Activated CD4-positive, alpha-beta T cell treated with anti-CD3 and anti-CD28 coated beads, Interleukin-2, Interleukin-4, amounts not matched to agents 100 ng/mL and 50 ng/mL, durations not matched to agents 16 hours and 8 hours (primary cell): ENCODE measurements at regions not wholly inside any gene's neighbourhood (a gene's known extent, or its start where the extent isn't known, plus 50 kb on each side); places are given as distances from the start of the nearest gene placed in this dataset.

Source experiments
- DNase-seq: peaks from one replicate; pipeline ENCODE4 v3.0.0-alpha.2; 2020; ENCODE audit warnings: low spot score

DNA sequence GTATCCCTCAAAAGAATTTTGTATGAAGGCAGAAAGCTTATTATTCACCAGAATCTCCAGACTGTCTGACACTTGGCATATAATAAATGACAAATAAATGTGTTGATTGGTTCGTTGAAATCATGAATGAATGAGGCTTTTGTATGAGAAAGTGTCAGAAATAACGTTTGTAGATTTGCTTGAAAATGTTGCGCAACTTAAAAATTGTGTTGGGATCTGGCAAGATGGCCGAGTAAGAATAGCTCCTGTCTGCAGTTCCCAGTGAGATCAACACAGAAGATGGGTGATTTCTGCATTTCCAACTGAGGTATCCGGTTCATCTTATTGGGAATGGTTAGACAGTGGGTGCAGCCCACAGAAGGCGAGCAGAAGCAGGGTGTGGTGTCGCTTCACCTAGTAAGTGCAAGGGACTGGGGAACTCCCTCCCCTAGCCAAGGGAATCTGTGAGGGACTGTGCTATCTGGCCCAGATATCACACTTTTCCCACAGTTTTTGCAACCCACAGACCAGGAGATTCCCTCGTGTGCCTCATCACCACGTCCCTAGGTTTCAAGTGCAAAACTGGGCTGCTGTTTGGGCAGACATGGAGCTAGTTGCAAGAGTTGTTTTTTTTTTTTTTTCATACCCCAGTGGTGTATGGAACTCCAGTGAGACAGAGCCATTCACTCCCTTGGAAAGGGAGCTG lies 759.0 kb downstream of the LTN1 start:
- DNase-seq = no peak

DNA sequence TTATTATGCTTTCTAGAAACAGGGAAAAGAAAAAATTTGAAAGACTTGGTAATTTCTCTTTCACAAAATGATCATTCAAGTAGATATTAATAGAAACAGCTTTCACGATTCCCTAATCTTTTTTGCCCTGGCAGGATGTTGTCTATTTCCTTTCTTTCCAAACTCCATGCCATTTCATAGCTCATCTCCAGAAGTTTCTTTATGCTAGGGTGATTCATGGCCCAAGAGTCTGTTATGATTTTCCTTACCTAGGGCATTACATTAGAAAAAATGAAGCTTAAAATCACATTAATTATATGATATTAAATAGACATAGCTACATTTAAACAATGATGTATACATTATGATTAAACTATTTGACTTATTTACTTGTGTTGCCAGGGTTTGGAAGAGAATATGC lies 762.1 kb downstream of the LTN1 start:
- no peak for DNase-seq

DNA sequence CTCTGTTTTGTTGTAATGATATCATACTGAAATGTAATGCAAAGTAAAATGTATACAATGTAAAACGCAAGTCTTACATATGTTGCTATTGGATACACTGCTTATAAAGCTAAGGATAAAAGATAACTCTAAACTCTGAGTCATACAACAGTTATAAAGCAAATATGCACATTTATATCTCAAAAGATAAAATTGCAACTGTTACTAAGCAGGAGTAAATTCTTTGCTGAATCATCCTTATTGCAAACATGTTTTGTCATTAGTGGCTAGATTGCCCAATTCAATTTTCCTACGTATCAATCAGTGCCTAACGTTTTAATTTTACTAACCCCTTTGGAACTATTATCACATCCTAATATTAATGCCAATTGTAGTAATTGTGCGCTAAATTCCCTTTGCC lies 762.9 kb downstream of the LTN1 start:
- no peak for DNase-seq

DNA sequence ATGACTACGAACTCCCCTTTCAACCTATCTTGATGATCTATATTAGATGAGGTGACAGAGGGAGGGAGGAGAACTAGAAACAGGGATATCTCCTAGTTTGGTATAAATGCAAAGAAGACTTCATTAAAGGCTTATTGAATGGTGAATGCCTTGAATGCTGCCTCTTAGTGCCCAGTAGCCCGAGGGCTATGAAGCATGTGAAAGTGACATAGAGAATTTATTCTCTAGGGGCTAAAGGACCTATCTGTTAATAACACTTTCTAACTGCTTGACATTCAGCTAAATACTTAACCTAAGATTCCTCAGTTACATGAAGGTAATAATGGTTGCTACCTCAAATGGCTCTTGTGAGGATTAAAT lies 764.1 kb downstream of the LTN1 start:
- DNase-seq = no peak

DNA sequence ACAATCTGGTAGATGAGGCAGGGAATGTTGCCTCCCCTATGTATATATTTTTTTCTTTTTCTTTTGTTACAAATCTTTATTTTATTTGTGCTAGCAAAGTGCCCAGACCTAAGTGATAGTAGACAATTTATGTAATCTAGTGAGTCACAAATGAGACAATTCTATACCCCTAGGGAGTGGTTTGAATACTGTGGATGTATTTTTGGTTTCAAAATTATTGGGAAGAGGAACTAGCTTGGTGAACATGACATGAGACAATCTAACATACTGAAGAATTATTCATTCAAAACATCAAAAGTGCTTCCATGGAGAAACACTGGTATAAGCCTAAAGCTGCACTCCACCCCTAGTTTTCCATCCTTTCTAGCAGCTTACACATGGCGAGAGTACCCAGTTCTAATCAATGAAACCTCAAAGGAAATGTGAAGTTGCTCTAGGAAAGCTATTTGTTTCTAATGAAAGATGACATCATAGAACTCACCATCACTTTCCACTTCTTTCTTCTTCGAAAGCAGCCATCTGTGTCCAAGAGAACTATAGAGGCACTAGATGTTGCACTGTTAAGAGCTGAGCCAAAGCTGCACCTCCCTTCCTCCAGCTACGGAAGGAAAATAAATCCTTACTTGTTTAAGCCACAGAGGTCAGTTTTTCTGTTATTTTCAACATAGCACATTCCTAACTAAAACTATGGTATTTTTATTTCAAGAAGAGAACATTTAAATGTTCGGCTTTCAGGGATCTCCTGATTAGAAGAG lies 764.6 kb downstream of the LTN1 start:
- no peak for DNase-seq

DNA sequence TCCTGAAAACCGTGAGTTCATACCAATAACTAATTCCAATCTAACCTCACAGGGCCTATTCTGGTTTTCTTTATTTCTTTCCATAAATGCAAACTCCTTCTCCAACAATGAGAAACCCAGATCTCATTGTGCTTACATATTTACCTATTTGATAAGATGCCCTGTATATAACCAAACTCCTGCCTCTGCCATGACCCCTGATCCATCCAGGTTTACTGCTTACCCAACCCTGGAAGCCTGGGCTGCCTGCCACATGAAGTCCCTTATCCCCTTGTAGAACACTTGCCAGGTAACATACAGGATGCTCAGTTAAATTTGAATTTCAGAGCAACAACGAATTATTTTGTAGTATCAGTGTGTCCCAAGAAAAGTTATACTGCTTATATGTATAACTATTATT lies 766.1 kb downstream of the LTN1 start:
- no peak for DNase-seq

DNA sequence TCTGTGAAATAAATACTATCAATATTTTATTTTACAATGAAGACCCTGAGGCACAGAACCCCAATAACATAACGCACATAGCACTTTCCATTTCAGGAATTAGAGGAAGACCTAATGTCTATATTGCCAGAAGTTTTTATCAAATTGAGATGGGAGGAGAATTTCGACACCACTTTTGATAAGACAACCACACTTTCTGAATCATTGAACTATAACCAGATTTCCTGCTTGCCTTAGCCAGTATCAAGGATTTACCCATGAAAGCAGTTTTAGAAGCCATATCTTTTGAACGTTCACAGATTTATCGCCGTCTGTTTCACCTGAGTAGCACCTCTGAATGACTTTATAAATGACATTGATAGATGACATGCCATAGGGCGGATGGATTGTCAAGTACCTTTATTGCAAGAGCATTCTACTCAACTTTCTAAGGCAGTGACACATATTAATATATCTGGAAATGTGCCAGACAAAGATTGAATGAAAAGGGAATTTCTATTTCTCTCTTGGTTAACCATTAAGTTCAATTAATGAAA lies 768.4 kb downstream of the LTN1 start:
- no peak for DNase-seq

DNA sequence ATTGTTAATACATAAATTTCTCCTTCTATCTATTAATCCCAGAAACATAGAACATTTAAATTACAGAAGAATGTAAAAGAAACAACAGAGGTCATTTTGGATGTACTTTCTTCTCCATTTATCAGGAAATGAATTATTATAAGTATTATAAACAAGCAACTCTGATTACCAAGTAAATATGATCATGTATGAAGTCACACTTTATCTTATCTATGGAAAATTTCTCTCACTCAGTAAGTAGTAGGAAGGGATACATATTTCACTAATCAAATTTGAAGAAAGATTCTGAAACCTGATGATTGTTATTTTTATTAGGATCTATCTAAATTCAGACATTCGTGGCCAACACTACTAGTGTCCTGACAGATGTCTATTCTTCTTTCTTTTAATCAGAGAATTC lies 770.7 kb downstream of the LTN1 start:
- DNase-seq = no peak

DNA sequence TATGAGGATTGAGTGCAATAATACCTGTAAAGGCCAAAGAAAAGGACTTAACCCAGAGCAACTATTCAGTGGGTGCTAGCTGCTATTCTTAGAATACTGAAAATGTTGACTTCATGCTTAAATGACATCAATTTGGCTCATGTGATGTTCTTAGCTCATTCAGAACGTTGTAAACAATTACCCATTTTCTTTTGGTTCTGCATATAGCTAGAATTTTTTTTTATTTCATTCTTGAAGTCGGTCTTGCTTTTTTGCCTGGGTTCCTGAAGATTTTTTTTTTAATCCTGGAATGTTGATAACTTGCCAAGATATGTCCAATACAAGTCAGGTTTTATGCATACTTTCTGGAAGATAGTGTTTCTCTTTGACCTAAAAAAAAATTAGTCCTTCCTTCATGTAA lies 772.0 kb downstream of the LTN1 start:
- DNase-seq = no peak

DNA sequence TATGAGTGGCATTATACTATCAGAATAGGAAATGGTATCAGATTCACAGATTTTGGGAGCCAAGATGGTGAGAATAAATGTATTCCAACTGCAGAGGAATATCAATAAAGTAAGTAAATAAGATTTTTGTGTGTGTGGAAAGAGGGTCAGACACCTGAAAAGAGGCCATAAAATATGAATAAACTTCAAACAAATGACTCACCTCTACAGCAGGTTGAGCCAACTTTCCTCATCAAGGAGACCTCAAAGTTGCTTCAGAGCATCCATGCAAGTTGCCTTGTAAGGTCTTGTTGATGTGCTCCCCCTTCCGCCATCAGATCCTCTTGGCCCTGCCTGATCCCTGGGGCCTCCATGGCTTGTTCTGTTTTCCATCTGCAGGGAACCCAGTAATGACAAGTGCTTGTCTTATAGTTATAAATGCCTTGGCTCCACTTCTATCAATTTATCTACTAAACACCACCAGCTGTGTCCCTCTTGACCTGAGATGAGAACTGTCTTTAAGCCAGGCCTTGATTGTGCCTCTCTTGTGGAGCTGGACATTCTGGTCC lies 775.6 kb downstream of the LTN1 start:
- no peak for DNase-seq

DNA sequence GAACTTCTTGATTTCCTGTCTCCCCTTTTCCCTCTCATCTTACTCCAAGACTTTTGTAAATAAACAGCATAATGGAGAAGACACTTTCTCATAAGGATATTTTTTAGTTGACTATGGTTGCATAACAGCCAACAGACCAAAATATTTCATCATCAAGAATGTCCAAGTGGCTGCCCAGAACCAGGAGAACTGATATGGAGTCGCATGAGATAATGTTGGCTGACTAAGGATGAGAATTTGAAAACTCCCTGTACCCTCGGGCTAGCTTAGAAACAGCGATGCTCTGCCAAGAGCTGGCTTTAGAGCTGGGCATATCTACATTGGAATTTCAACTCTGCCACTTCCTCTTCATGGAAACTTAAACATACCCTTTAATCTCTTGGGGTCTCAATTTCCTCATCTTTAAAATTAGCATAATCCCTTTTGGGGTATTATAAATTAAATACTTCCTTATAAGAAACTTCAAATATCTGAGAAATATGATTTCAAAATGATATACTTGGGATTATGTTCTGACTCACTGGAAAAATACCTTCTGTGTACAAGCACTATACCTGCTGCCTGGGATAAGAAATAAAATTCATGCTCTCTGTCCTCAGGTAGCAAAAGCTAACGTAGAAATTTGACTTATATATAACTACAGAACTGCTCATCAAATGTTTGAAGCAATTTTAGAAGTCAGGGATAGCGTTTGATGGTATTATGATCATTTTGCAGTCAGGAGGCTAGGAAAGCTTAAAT lies 777.3 kb downstream of the LTN1 start:
- no peak for DNase-seq

DNA sequence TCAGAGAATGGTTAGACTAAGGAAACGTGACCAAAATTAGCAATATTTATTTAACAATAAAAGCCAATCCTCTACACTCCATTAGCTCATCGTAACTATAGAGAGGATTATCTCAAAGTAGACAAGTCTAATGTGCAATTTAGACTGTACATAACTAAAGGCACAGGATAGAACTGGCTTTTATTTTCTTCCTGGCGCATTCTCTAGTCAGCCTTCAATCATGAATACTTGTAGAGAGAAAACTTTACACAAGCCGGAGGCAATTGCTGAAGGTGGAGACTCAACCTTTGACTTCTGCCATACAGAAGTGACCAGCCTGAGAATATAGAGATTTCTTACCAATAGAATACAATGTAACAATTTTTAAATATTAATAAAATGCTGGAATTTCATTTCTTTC lies 777.9 kb downstream of the LTN1 start:
- no peak for DNase-seq

DNA sequence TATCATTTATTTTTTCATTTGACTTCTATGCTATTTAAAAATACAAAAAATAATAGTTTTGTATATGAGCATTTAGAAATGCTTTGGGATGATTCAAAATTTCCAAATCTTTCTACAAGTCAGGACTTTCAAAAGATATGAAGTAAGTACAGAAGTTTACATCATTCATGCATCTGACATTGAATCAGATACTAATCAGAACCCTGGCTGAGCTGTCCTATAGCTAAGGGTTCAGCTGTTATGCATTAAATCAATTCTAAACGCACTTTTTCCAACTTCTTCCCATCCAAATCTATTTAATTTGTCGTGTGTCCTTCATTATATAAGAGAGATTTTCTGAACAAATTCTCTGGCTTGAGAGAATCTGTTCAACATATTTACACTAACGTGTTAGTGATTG lies 779.4 kb downstream of the LTN1 start:
- no peak for DNase-seq

DNA sequence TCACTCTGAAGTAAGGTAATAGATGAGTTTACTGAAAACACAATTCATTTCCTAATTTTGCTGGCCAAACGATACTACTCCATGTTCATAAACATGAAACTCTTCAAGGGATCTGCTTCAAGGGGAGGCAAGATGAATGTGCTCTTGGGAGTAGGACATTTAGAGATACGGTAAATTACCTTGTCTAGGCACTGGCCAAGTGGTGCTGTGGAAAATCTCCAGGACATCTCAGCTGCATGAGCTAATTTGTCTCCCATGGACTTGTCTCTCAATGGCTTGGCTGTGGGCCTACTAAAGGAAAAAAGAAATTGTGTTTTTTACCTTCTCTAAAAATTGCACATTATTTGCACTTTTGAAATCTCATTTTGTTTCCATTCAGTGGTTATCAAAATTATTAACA lies 780.6 kb downstream of the LTN1 start:
- no peak for DNase-seq

DNA sequence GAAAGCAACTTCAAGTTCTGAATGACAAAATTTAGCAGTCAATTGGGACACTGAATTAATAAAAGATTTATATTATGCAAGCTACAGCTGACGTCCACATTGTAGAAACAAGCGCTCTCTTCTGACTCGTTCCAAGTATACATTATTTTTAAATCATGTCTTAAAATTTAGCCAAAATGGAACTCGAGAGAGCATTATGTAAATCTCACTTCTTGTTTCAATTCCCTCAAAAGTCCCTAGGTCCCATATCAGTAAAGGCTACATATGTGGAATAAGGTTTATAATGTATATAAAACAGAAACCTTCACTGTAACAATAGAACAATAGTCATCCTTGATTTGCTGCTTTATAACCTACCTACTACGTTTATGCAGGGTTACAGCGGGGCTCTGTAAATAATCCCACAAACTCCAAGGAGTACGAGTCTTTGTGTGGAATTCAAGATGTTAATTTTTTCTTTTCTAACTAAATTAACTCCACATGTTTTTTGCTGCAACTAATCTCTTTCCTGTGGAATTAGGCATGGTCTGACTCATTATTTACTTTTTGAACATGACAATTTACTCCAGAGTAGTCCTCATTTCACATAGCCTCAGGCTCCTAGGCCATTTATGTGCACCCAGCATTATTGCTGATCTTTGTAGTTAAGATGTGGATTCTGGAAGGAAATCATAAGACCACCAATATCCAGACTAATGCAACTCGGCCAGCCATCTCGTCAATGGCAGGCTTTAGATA lies 785.1 kb downstream of the LTN1 start:
- DNase-seq = no peak

DNA sequence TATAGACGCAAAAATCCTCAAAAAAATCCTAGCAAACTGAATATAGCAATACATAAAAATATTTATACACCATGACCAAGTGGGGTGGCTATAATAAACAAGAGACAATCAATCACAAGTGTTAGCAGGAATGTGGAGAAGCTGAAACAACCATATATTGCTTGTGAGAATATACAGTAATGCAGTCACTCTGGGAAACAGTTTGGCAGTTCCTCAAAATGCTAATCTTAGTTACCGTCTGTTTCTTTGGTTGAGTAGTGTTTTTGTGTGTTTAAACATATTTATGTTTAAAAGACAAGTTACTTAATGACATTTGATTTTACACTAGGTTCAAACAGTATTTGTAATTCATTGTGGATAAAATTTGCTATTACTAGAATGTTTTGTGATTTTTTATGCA lies 792.0 kb downstream of the LTN1 start:
- DNase-seq = no peak

DNA sequence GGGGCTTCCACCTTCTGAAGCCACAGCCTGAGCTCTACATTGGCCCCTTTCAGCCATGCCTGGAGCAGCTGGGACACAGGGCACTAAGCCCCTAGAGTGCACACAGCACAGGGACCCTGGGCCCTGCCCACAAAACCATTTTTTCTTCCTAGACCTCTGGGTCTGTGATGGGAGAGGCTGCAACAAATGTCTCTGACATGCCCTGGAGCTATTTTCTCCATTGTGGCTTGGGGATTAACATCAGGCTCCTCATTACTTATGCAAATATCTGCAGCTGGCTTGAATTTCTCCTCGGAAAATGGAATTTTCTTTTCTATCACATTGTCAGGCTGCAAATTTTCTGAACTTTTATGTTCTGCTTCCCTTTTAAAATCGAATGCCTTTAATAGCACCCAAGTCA lies 795.7 kb downstream of the LTN1 start:
- no peak for DNase-seq

DNA sequence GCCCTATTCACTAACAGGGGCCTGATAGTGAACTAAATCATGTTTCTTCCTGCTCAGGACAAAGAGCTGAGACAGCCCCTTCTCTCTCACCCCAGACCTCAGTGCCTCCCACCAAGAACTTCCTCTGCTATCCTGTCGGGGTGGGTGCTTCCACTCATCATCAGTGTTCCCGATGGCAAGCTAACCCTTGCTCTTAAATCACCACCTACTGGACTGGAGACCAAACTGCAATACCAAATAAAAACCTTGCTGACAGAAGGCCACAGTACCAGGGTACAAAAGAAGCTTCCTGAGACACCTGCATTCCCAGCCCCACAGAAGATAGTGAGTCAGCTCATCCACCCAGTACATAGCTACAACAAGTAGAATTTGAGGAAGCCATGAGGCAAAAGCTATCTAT lies 799.5 kb downstream of the LTN1 start:
- no peak for DNase-seq

DNA sequence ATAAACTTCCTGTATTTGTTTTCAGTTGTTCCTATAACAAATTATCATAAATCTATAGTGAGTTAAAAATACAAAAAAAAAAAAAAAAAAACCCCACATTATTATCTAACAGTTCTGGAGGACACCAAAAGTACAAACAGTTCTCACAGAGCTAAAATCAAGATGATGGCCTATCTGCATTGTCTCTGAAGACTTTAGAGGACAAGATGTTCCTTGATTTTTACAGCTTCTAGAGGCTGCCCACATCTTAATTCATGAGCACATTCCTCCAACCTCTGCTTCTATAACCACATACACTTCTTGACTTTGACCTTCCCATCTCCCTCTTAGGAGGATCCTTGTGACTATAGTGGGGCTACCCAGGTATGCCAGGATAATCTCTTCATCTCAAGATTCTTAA lies 806.1 kb downstream of the LTN1 start:
- no peak for DNase-seq

DNA sequence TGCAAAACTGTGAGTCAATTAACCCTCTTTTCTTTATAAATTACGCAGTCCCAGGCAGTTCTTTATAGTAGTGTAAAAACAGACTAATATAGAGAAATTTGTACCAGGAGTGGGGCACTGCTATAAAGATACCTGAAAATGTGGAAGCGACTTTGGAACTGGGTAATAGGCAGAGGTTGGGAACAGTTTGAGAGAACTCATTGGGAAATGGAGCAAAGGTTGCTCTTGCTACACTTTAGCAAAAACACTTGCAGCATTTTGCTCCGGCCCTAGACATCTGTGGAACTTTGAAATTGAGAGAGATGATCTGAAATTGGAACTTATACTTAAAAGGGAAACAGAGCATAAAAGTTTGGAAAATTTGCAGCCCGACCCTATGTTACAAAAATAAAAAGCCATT lies 810.9 kb downstream of the LTN1 start:
- DNase-seq = no peak

DNA sequence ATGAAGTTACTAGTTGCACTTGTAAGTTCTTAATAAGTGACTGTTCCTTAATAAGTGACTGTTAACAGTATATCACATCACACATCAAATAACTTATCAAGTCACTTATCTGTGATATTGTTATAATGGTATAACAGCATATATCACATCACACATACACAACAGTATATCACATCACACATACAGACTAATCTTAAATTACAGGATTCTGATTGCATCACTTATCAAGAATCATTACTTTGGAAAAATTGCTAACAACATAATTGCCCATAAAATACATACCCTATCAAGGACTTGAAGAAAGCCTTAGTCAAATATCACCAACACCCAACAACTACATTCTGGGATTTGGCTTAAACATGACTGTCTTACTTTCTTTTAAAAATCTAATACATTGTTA lies 813.5 kb downstream of the LTN1 start:
- no peak for DNase-seq

DNA sequence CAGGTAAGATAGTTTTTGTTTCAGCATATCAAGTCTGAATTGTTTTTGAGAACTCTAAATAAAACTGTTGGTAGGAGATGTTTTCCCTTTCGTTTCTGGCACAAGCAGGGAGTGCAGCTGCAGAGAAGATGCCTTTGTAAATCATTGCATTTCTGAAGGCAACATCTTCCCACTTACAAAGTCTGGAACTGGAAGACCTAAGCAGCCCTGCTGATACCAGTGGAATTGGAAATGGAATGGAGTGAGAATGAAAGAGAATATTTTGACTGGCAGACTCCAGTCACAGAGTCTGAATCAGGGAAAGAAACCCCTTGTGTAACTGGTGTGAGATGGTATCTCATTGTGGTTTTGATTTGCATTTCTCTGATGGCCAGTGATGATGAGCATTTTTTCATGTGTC lies 815.6 kb downstream of the LTN1 start:
- DNase-seq = no peak
